Stimulated activated naive B cell treated with anti-CD40 and anti-IgM and Interleukin-4, amounts not matched to agents 10 μg/mL and 1 μg/mL and 100 μg/mL, for 72 hours (primary cell): ENCODE measurements at regions not wholly inside any gene's neighbourhood (a gene's known extent, or its start where the extent isn't known, plus 50 kb on each side); places are given as distances from the start of the nearest gene placed in this dataset.

Experiments used
- ATAC-seq, 2 donors: fragments of 150-1000 bp; cut with Tn5 transposase; replicated peaks; 2 replicates each; pipeline ENCODE4 v1.10.0; 2021; ENCODE audit warnings: moderate library complexity in 1 of 2
- DNase-seq: peaks from one replicate; pipeline ENCODE4 v3.0.0; 2021
- H3K27ac Mint-ChIP-seq: one replicate; pipeline ENCODE4 v1.8.0; 2022; ENCODE audit warnings: mild to moderate bottlenecking, mixed read lengths
- H3K27me3 Mint-ChIP-seq, 2 donors: one replicate each; pipeline ENCODE4 v1.8.0; 2022; ENCODE audit warnings: mixed read lengths in 2 of 2
- H3K36me3 Mint-ChIP-seq, 2 donors: one replicate each; pipeline ENCODE4 v1.8.0; 2022; ENCODE audit warnings: mixed read lengths in 2 of 2, mild to moderate bottlenecking in 1 of 2
- H3K4me1 Mint-ChIP-seq, 2 donors: one replicate each; pipeline ENCODE4 v1.8.0; 2022; ENCODE audit warnings: mixed read lengths in 2 of 2, mild to moderate bottlenecking in 1 of 2
- H3K4me3 Mint-ChIP-seq, 2 donors: one replicate each; pipeline ENCODE4 v1.8.0; 2022; ENCODE audit warnings: mild to moderate bottlenecking in 2 of 2, mixed read lengths in 2 of 2, moderate library complexity in 1 of 2
- H3K9me3 Mint-ChIP-seq, 2 donors: one replicate each; pipeline ENCODE4 v1.8.0; 2022; ENCODE audit warnings: mixed read lengths in 2 of 2, mild to moderate bottlenecking in 1 of 2

- ATAC-seq (no peak), DNase-seq (no peak)
- H3K27me3 Mint-ChIP-seq, result no peaks in the 10 kb centered on the region
- peaks cover 0 to 6% of the 10 kb centered on the region in 2 donors for H3K9me3 Mint-ChIP-seq
- no peak overlapping the region for H3K27ac Mint-ChIP-seq
- H3K4me3 Mint-ChIP-seq, result no peak overlapping the region
- H3K36me3 Mint-ChIP-seq, result peaks cover 0 to 1% of the 10 kb centered on the region in 2 donors
- no peaks in the 10 kb centered on the region for H3K4me1 Mint-ChIP-seq
These were observed 264.1 kb upstream of the FN1 start for GRCh38 chr2:215699700-215700538.

- Mint-ChIP-seq H3K27ac (no peak overlapping the region), H3K27me3 (no peaks in the 10 kb centered on the region), H3K4me3 (no peak overlapping the region), H3K36me3 (peaks cover 0 to 1% of the 10 kb centered on the region in 2 donors), H3K4me1 (no peaks in the 10 kb centered on the region), H3K9me3 (peaks cover 0 to 6% of the 10 kb centered on the region in 2 donors)
- ATAC-seq, result no peak
- no peak for DNase-seq
These were observed 263.1 kb upstream of the FN1 start for GRCh38 chr2:215699018-215699417.

- H3K9me3 Mint-ChIP-seq, result peaks cover 0 to 6% of the 10 kb centered on the region in 2 donors
- H3K4me1 Mint-ChIP-seq, result no peaks in the 10 kb centered on the region
- ATAC-seq, result no peak
- peaks cover 0 to 1% of the 10 kb centered on the region in 2 donors for H3K36me3 Mint-ChIP-seq
- no peak overlapping the region for H3K4me3 Mint-ChIP-seq
- H3K27ac Mint-ChIP-seq, result no peak overlapping the region
- no peaks in the 10 kb centered on the region for H3K27me3 Mint-ChIP-seq
- no peak for DNase-seq
These were observed 262.7 kb upstream of the FN1 start for GRCh38 chr2:215698566-215698965.

GRCh38 chr2:215697496-215697895 lies 261.6 kb upstream of the FN1 start:
- DNase-seq (no peak), ATAC-seq (no peak)
- Mint-ChIP-seq H3K27ac (no peak overlapping the region), H3K27me3 (peaks cover 0 to 5% of the 10 kb centered on the region in 2 donors), H3K9me3 (peaks cover 0 to 6% of the 10 kb centered on the region in 2 donors), H3K4me1 (no peaks in the 10 kb centered on the region), H3K36me3 (peaks cover 0 to 1% of the 10 kb centered on the region in 2 donors), H3K4me3 (no peak overlapping the region)

GRCh38 chr2:215697003-215697402 lies 261.1 kb upstream of the FN1 start:
- Mint-ChIP-seq H3K27ac (no peak overlapping the region), H3K27me3 (peaks cover 0 to 5% of the 10 kb centered on the region in 2 donors), H3K9me3 (peaks cover 0 to 6% of the 10 kb centered on the region in 2 donors), H3K36me3 (peaks cover 0 to 1% of the 10 kb centered on the region in 2 donors), H3K4me1 (no peaks in the 10 kb centered on the region), H3K4me3 (no peak overlapping the region)
- ATAC-seq (no peak), DNase-seq (no peak)

- DNase-seq, result no peak
- H3K27ac Mint-ChIP-seq, result no peak overlapping the region
- H3K27me3 Mint-ChIP-seq, result peaks cover 6 to 9% of the 10 kb centered on the region in 2 donors
- peaks cover 0 to 6% of the 10 kb centered on the region in 2 donors for H3K9me3 Mint-ChIP-seq
- H3K4me3 Mint-ChIP-seq, result no peak overlapping the region
- no peaks in the 10 kb centered on the region for H3K4me1 Mint-ChIP-seq
- peaks cover 0 to 1% of the 10 kb centered on the region in 2 donors for H3K36me3 Mint-ChIP-seq
- ATAC-seq, result no peak
These were observed 260.0 kb upstream of the FN1 start for GRCh38 chr2:215695861-215696260.

- H3K9me3 Mint-ChIP-seq, result peaks cover 0 to 6% of the 10 kb centered on the region in 2 donors
- H3K36me3 Mint-ChIP-seq, result peaks cover 0 to 1% of the 10 kb centered on the region in 2 donors
- DNase-seq (no peak), ATAC-seq (no peak)
- no peak overlapping the region for H3K27ac Mint-ChIP-seq
- H3K4me3 Mint-ChIP-seq, result no peak overlapping the region
- H3K4me1 Mint-ChIP-seq, result no peaks in the 10 kb centered on the region
- H3K27me3 Mint-ChIP-seq, result peaks cover 6 to 9% of the 10 kb centered on the region in 2 donors
These were observed 258.2 kb upstream of the FN1 start for GRCh38 chr2:215693999-215694580.

GRCh38 chr2:215693193-215693998 lies 257.5 kb upstream of the FN1 start:
- Mint-ChIP-seq H3K27me3 (peaks cover 6 to 9% of the 10 kb centered on the region in 2 donors), H3K36me3 (peaks cover 0 to 1% of the 10 kb centered on the region in 2 donors), H3K4me1 (no peaks in the 10 kb centered on the region), H3K9me3 (peaks cover 0 to 4% of the 10 kb centered on the region in 2 donors), H3K27ac (no peak overlapping the region), H3K4me3 (no peak overlapping the region)
- DNase-seq (no peak), ATAC-seq (no peak)

- no peaks in the 10 kb centered on the region for H3K36me3 Mint-ChIP-seq
- no peak overlapping the region for H3K27ac Mint-ChIP-seq
- ATAC-seq (no peak), DNase-seq (no peak)
- no peaks in the 10 kb centered on the region for H3K4me1 Mint-ChIP-seq
- H3K27me3 Mint-ChIP-seq, result peaks cover 9 to 10% of the 10 kb centered on the region in 2 donors
- H3K4me3 Mint-ChIP-seq, result no peak overlapping the region
- H3K9me3 Mint-ChIP-seq, result peaks cover 0 to 2% of the 10 kb centered on the region in 2 donors
These were observed 256.7 kb upstream of the FN1 start for GRCh38 chr2:215692387-215693079.

- no peaks in the 10 kb centered on the region for H3K9me3 Mint-ChIP-seq
- DNase-seq, result no peak
- no peaks in the 10 kb centered on the region for H3K4me1 Mint-ChIP-seq
- H3K27me3 Mint-ChIP-seq, result peaks cover 9 to 10% of the 10 kb centered on the region in 2 donors
- no peak for ATAC-seq
- H3K4me3 Mint-ChIP-seq, result no peak overlapping the region
- H3K27ac Mint-ChIP-seq, result no peak overlapping the region
- H3K36me3 Mint-ChIP-seq, result no peaks in the 10 kb centered on the region
These were observed 255.5 kb upstream of the FN1 start for GRCh38 chr2:215691346-215691745.

- no peak overlapping the region for H3K4me3 Mint-ChIP-seq
- H3K27me3 Mint-ChIP-seq, result peaks cover 4 to 10% of the 10 kb centered on the region in 2 donors
- H3K27ac Mint-ChIP-seq, result no peak overlapping the region
- no peak for DNase-seq
- ATAC-seq, result no peak
- H3K36me3 Mint-ChIP-seq, result no peaks in the 10 kb centered on the region
- no peaks in the 10 kb centered on the region for H3K9me3 Mint-ChIP-seq
- H3K4me1 Mint-ChIP-seq, result no peaks in the 10 kb centered on the region
These were observed 251.5 kb upstream of the FN1 start for GRCh38 chr2:215687149-215688031.

- Mint-ChIP-seq H3K4me1 (peaks cover 0 to 1% of the 10 kb centered on the region in 2 donors), H3K9me3 (no peaks in the 10 kb centered on the region), H3K27me3 (peaks cover 4% of the 10 kb centered on the region in 2 donors), H3K4me3 (no peak overlapping the region), H3K27ac (no peak overlapping the region), H3K36me3 (no peaks in the 10 kb centered on the region)
- DNase-seq (no peak), ATAC-seq (no peak)
These were observed 249.5 kb upstream of the FN1 start for GRCh38 chr2:215685238-215685990.
